ENCODE measurements at regions not wholly inside any gene's neighbourhood (a gene's known extent, or its start where the extent isn't known, plus 50 kb on each side); places are given as distances from the start of the nearest gene placed in this dataset.
A peak's percentile ranks its signal among the peaks of the same experiment; 100 is the strongest.
"Not testable (repeated sequence)": the region's sequence is repeated elsewhere in the genome, so short reads cannot be mapped to it uniquely, and the experiment has no call there.

DNA sequence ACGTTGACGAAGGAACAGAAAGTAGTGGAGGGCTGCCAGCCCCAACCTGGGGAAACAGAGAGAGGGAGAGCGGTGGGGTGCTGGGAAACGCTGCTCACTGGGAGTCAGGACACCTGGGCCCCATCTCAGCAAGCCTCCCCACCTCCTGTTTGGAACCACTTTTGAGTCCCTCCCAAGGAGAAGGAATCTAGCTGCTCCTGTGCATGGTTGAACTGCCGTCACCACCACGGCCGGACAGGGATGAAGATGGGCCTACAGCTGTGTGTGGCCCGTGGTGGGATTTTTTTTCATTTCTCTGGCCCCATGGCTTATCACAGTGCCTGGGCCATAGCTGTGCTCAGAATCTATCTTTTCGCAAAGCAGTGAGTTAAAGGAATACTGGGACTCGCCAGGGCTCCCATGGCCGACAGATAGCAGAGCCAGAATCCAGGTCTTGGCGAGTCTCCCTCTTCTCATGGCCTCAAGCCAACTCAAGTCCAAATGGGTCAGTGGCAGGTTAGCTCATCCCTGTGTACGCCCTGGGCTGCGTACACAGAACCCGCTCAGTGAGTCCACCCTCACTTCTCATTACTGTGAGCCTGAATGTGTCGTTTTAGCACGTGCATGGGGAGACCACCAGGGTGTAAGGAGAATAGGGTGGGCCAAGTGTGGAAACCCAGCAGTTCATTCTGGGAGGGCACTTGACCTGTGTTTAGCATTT, 271.2 kb downstream of the FAM43A start:
- H3K27me3 Mint-ChIP-seq = peaks cover 45% of the 10 kb centered on the region
- H3K27ac Mint-ChIP-seq = no peak overlapping the region
- H3K4me1 Mint-ChIP-seq = peaks cover 8% of the 10 kb centered on the region
- DNase-seq (no peak), ATAC-seq (no peak)
- no peaks in the 10 kb centered on the region for H3K9me3 ChIP-seq (ENCODE audit: control insufficient read depth, low read length, poor library complexity, severe bottlenecking)
- no peaks in the 10 kb centered on the region for H3K36me3 Mint-ChIP-seq (ENCODE audit: low read depth)
- no peak overlapping the region for H3K4me3 Mint-ChIP-seq

DNA sequence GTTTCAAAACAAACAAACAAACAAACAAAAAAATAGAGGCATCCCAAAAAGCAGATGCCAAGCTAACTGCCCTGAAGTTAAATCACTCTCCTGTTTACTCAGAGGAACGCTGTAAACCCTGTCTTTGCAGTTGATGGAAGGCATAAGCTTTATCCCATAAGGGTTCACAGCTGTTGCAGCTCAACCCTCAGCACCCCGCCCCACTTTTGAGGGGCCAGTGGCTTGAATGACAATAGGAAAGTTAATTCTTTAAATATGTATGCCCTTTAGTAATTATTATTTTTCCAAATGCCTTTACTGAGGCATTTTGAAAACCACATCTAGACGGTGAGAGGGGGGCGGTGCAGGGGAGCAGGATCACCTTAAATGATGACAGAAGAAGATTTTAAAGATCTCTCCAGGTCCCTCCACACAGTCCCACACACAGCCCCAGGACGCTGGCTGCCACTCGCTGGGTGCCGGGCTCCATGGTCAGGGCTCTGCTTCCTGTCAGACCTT, 272.1 kb downstream of the FAM43A start:
- Mint-ChIP-seq H3K4me1 (peaks cover 5% of the 10 kb centered on the region), H3K4me3 (no peak overlapping the region), H3K27me3 (peaks cover 48% of the 10 kb centered on the region), H3K36me3 (ENCODE audit: low read depth) (no peaks in the 10 kb centered on the region), H3K27ac (no peak overlapping the region)
- no peaks in the 10 kb centered on the region for H3K9me3 ChIP-seq (ENCODE audit: control insufficient read depth, low read length, poor library complexity, severe bottlenecking)
- no peak for ATAC-seq
- no peak for DNase-seq

DNA sequence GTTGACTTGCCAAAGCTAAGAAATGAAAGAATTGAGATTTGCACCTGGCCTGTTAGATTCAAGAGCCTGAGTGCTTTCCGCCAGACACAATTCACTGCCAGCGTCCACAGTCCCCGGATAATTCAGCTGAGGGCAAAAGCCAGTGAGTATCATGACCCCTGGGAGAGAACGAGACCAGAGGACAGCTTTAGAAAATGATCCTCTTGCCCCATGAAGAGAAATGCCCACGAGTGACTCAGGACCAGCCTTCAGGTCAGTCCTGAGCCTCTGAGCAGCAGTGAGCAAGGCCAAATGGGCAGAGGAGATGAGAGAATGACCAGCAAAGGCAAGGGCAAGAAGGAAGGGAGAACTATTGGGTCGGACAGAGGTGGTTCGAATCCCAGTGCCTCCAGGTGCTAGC, 273.5 kb downstream of the FAM43A start:
- H3K9me3 ChIP-seq (ENCODE audit: control insufficient read depth, low read length, poor library complexity, severe bottlenecking) = no peaks in the 10 kb centered on the region
- H3K27ac Mint-ChIP-seq = peak overlapping the region; percentile 39
- H3K4me3 Mint-ChIP-seq = no peak overlapping the region
- H3K27me3 Mint-ChIP-seq = peaks cover 49% of the 10 kb centered on the region
- H3K4me1 Mint-ChIP-seq = no peaks in the 10 kb centered on the region
- DNase-seq (no peak), ATAC-seq (no peak)
- no peaks in the 10 kb centered on the region for H3K36me3 Mint-ChIP-seq (ENCODE audit: low read depth)

DNA sequence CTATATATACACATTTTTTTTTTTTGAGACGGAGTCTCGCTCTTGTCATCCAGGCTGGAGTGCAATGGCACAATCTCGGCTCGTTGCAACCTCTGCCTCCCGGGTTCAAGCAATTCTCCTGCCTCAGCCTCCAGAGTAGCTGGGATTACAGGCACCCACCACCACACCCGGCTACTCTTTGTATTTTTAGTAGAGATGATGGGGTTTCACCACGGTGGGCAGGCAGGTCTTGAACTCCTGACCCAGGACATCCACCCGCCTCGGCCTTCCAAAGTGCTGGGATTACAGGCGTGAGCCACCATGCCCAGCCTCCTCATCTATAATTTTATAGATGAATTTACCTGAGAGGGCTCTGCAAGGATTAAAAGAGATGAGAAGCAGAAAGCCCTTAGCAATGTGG, 274.0 kb downstream of the FAM43A start:
- H3K9me3 ChIP-seq (ENCODE audit: control insufficient read depth, low read length, poor library complexity, severe bottlenecking); H3K4me1 Mint-ChIP-seq; H3K36me3 Mint-ChIP-seq (ENCODE audit: low read depth); ATAC-seq; H3K4me3 Mint-ChIP-seq; H3K27ac Mint-ChIP-seq; DNase-seq: not testable (repeated sequence)
- peaks cover 53% of the 10 kb centered on the region for H3K27me3 Mint-ChIP-seq

DNA sequence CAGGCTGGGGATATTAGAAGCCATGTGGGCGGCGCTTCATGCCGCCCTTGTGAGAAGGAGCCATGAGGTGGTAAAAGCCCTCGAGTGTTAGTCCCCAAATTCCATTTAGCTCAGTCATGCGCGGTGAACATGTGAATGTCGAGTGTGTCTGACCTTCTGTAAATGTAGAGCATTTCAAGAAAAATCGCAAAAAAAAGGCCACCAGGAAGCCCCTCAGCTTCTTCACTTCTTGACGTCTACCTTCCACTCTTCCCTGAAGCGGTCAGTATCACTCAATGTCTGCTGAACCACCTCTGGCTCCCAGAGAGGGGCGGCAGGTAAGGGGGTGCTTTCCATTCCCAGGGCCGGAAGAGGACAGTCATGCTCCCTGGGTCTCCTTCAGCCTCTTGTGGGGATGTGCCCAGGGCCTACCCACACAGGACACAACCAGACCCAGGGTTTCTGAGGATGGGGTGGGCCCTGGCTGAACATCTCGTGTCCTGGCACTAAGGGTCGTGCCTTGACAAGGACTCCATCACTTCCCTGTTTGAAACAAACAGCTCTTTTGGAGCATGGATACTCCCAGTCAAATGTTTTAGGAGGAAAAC, 274.9 kb downstream of the FAM43A start:
- no peak for ATAC-seq
- Mint-ChIP-seq H3K4me3 (no peak overlapping the region), H3K36me3 (ENCODE audit: low read depth) (no peaks in the 10 kb centered on the region), H3K27me3 (peaks cover 59% of the 10 kb centered on the region), H3K27ac (no peak overlapping the region), H3K4me1 (no peaks in the 10 kb centered on the region)
- no peaks in the 10 kb centered on the region for H3K9me3 ChIP-seq (ENCODE audit: control insufficient read depth, low read length, poor library complexity, severe bottlenecking)
- no peak for DNase-seq

DNA sequence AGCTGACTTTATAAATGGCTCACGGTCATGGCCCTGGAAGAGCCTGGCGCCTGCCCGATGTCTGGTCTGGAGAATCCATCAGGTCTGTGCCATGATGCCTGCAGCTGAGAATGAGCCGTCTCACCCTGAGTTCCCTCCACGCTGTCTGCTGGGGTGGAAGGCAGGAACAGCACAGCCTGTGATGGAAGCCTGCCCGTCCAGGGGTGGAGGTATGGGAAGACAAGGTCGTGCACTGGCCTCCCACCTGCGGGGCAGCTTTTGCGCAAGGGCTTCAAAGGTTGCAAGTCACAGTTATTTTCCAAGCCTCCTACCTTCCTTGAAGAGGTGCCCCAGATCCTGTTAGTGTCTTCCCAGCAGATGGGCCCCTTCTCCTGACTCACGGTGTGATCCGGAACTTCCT, 275.5 kb downstream of the FAM43A start:
- Mint-ChIP-seq H3K4me1 (no peaks in the 10 kb centered on the region), H3K36me3 (ENCODE audit: low read depth) (no peaks in the 10 kb centered on the region), H3K4me3 (no peak overlapping the region), H3K27me3 (peaks cover 59% of the 10 kb centered on the region), H3K27ac (no peak overlapping the region)
- no peak for ATAC-seq
- no peak for DNase-seq
- H3K9me3 ChIP-seq (ENCODE audit: control insufficient read depth, low read length, poor library complexity, severe bottlenecking) = no peaks in the 10 kb centered on the region

DNA sequence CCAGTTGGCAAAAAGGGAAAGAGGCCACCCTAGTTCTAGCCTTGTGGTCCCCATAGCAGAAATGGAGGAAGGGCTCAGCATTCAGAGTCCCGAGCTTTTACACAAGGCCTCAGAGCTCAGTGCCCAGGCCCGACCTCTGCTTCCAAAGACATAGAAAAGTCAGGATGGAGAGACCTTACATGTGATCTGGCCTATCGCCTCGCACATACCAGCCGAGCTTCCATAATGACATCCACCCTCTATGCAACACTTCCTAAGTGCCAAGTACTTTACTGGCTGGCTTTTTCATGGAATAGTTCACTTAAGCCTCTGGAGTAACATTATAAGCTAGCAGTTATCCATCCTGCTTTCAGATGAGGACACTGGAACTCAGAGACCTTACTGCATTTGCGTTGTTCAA, 275.9 kb downstream of the FAM43A start:
- H3K9me3 ChIP-seq (ENCODE audit: control insufficient read depth, low read length, poor library complexity, severe bottlenecking) = no peaks in the 10 kb centered on the region
- no peaks in the 10 kb centered on the region for H3K4me1 Mint-ChIP-seq
- H3K27ac Mint-ChIP-seq = no peak overlapping the region
- H3K36me3 Mint-ChIP-seq (ENCODE audit: low read depth) = no peaks in the 10 kb centered on the region
- peaks cover 58% of the 10 kb centered on the region for H3K27me3 Mint-ChIP-seq
- no peak overlapping the region for H3K4me3 Mint-ChIP-seq
- ATAC-seq = no peak
- DNase-seq = no peak

DNA sequence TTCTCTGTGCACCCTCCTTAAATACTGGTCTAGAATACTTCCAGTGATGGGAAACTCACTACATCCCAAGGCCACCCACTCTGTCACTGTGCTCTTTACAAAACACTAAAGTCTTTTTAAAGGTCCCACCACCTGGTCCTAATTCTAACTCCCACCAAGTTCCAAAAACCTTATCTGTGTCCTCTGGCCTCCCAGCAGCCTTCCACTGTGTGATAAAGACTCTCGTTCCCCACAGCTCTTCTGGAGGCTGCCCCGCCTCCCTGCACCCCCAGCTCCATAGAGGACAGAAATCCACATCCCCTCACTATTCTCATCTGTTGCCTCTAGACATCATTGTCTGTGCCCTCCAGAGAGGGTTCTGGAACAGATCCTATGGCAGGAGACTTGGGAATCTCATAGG, 276.4 kb downstream of the FAM43A start:
- no peaks in the 10 kb centered on the region for H3K36me3 Mint-ChIP-seq (ENCODE audit: low read depth)
- peaks cover 58% of the 10 kb centered on the region for H3K27me3 Mint-ChIP-seq
- no peak overlapping the region for H3K27ac Mint-ChIP-seq
- DNase-seq (no peak), ATAC-seq (no peak)
- no peaks in the 10 kb centered on the region for H3K4me1 Mint-ChIP-seq
- no peak overlapping the region for H3K4me3 Mint-ChIP-seq
- H3K9me3 ChIP-seq (ENCODE audit: control insufficient read depth, low read length, poor library complexity, severe bottlenecking) = no peaks in the 10 kb centered on the region

DNA sequence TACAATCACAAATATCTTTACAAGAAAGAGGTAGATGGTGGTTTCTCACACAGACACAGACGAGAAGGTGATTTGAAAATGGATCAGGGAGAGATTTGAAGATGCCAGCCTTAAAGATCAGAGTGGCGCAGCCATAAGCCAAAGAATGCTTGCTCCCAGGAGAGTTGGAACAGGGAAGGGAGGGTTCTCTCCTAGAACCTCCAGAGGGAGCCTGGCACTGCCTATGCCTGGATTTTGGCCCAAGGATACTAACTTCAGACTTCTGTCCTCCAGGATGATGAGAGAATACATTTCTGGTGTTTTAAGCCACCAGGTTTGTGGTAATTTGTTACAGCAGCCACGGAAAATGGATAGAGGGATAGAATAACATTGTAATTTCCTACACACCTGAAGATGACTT, 279.1 kb downstream of the FAM43A start:
- peaks cover 3% of the 10 kb centered on the region for H3K36me3 Mint-ChIP-seq (ENCODE audit: low read depth)
- H3K4me1 Mint-ChIP-seq = no peaks in the 10 kb centered on the region
- H3K27ac Mint-ChIP-seq = no peak overlapping the region
- ATAC-seq (no peak), DNase-seq (no peak)
- peaks cover 67% of the 10 kb centered on the region for H3K27me3 Mint-ChIP-seq
- H3K9me3 ChIP-seq (ENCODE audit: control insufficient read depth, low read length, poor library complexity, severe bottlenecking) = no peaks in the 10 kb centered on the region
- no peak overlapping the region for H3K4me3 Mint-ChIP-seq

DNA sequence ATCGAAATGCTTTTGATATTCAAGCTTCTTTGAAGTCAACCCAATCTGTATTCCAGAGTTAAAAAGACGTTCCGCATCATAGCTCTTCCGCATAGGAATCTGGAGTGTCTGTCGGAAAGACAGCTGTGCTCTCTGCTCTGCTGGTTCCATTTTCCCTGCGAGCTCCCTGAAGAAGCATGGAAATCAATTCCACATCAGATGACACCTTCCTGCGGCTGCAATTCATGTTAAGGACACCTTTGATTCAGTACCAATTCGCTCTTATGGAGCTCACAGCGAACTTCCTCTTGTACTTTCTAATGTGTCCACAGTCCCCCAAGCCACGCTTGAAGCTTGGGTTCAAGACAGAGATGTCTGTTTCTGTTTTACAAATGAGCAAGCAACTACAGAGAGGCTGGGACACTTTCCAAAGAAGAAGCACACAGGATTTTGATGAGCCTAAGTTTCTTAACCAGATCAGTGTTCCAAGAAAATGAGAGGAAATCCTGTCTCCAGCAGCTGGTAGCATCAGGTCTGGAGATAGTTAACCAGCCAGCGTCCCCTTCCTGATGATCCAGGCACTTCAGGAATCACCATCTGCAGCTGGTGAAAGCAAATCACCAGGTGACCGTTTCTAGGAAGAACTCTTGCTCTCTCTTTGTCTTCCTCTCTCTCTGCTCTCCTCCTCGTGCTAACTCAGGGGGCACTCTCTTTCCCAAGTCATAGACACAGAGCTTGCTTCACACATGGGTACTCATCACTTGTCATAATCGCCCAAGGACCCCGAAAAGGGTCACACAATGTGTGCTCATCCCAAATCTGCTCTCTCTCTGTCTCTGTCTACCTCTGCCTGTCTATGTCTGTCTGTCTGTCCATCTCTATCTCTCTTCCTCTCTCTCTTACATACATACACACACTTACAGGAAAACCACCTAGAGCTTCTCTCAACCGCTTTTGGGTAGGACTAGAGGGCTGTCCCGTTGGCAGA, 281.8 kb downstream of the FAM43A start:
- peaks cover 68% of the 10 kb centered on the region for H3K27me3 Mint-ChIP-seq

DNA sequence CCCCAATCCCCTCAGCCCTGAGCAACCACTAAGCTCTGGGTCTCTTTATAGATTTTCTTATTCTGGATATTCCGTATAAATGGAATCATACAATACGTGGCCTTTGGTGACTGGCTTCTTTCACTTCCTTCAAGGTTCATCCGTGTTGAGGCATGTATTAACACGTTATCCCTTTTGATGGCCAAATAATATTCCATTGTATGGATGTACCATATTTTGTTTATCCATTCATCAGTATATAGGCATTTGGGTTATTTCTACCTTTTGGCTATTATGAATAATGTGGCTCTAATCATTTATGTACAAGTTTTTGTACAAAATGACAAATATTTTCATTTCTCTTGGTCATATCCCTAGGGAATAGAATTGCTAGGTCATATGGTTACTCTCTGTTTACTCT, 284.4 kb downstream of the FAM43A start:
- H3K27me3 Mint-ChIP-seq = peaks cover 64% of the 10 kb centered on the region
- no peak overlapping the region for H3K4me3 Mint-ChIP-seq
- H3K36me3 Mint-ChIP-seq (ENCODE audit: low read depth) = peaks cover 3% of the 10 kb centered on the region
- H3K9me3 ChIP-seq (ENCODE audit: control insufficient read depth, low read length, poor library complexity, severe bottlenecking) = peaks cover 2% of the 10 kb centered on the region
- ATAC-seq (no peak), DNase-seq (no peak)
- H3K4me1 Mint-ChIP-seq = no peaks in the 10 kb centered on the region
- no peak overlapping the region for H3K27ac Mint-ChIP-seq

More for the DNA sequence above, 281.8 kb downstream of the FAM43A start:
- DNase-seq (no peak), ATAC-seq (no peak)
- peaks cover 2% of the 10 kb centered on the region for H3K9me3 ChIP-seq (ENCODE audit: control insufficient read depth, low read length, poor library complexity, severe bottlenecking)
- Mint-ChIP-seq H3K4me3 (no peak overlapping the region), H3K27ac (no peak overlapping the region), H3K36me3 (ENCODE audit: low read depth) (peaks cover 3% of the 10 kb centered on the region), H3K4me1 (no peaks in the 10 kb centered on the region)

DNA sequence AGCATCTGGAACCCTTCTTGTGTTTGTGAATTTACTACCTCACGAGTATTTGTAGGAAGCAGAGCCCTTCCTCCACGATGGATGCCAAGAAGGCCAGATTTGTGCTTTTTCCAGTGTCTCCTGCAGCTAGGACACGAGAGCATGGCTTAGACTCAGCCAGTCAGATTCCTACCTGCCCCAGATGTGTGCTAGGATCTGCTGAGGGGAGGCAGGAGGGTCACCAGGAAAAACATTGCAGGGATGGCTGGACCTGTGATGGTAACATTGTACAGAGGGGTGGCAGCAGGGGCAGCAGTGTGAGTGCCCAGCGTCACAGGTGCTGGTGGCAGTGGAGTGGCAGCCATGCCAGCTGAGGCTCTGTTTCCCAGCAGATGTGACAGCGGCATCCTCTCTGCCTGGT, 285.3 kb downstream of the FAM43A start:
- H3K27me3 Mint-ChIP-seq = peaks cover 64% of the 10 kb centered on the region
- ATAC-seq (no peak), DNase-seq (no peak)
- no peak overlapping the region for H3K27ac Mint-ChIP-seq
- H3K36me3 Mint-ChIP-seq (ENCODE audit: low read depth) = peaks cover 3% of the 10 kb centered on the region
- H3K4me1 Mint-ChIP-seq = no peaks in the 10 kb centered on the region
- H3K9me3 ChIP-seq (ENCODE audit: control insufficient read depth, low read length, poor library complexity, severe bottlenecking) = peaks cover 2% of the 10 kb centered on the region
- H3K4me3 Mint-ChIP-seq = no peak overlapping the region

DNA sequence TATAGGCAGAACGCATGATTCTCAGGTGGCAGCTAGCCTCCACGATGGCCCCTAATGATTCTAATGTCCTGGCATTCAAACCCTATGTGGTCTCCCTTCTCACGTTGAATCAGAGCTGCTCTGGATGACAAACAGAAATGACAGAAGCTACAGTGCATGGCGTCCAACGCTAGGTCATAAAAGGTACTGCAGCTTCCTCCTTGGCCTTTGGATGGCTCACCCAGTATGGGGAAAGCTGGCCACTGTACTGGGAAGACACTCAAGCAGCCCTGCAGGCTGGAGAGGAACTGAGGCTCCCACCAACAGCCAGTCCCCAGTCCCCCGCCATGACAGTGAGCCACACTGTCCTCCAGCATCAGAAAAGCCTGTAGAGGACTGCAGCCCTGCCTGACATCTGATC, 286.3 kb downstream of the FAM43A start:
- Mint-ChIP-seq H3K27ac (no peak overlapping the region), H3K4me3 (no peak overlapping the region), H3K4me1 (no peaks in the 10 kb centered on the region), H3K36me3 (ENCODE audit: low read depth) (peaks cover 3% of the 10 kb centered on the region), H3K27me3 (peaks cover 65% of the 10 kb centered on the region)
- ATAC-seq = no peak
- DNase-seq = no peak
- peaks cover 2% of the 10 kb centered on the region for H3K9me3 ChIP-seq (ENCODE audit: control insufficient read depth, low read length, poor library complexity, severe bottlenecking)
